HUES64 (cell line): ENCODE measurements at regions not wholly inside any gene's neighbourhood (a gene's known extent, or its start where the extent isn't known, plus 50 kb on each side); places are given as distances from the start of the nearest gene placed in this dataset.
"Not testable (repeated sequence)": the region's sequence is repeated elsewhere in the genome, so short reads cannot be mapped to it uniquely, and the experiment has no call there.

Experiments used
- H3K27ac ChIP-seq: 2 replicates; pipeline ENCODE4 v1.7.0; 2013; ENCODE audit warnings: low read depth, low read length, inconsistent platforms
- H3K27me3 ChIP-seq: 2 replicates; pipeline ENCODE4 v1.6.1; 2013; ENCODE audit warnings: mild to moderate bottlenecking, low read length; ENCODE audit not compliant: insufficient read depth
- H3K36me3 ChIP-seq: 2 replicates; pipeline ENCODE4 v1.6.1; 2013; ENCODE audit warnings: mild to moderate bottlenecking, low read length; ENCODE audit not compliant: insufficient read depth
- H3K4me1 ChIP-seq: 2 replicates; pipeline ENCODE4 v1.6.1; 2013; ENCODE audit warnings: mild to moderate bottlenecking, low read length, moderate library complexity; ENCODE audit not compliant: insufficient read depth
- H3K4me3 ChIP-seq: 2 replicates; pipeline ENCODE4 v1.5.1; 2013; ENCODE audit warnings: mild to moderate bottlenecking, low read length, moderate library complexity
- H3K9ac ChIP-seq: 2 replicates; pipeline ENCODE4 v1.6.1; 2013; ENCODE audit warnings: mild to moderate bottlenecking, low read depth, low read length
- H3K9me3 ChIP-seq: 2 replicates; pipeline ENCODE4 v1.6.1; 2013; ENCODE audit warnings: low read depth, low read length; ENCODE audit not compliant: insufficient read depth
- WGBS: fragments of 150-250, 120-280 bp; methylation state at CpG from one replicate; pipeline ENCODE4 v1.1.7; 2013; ENCODE audit warnings: missing lambda C conversion rate; 5-methylcytosine and 5-hydroxymethylcytosine counted together

DNA sequence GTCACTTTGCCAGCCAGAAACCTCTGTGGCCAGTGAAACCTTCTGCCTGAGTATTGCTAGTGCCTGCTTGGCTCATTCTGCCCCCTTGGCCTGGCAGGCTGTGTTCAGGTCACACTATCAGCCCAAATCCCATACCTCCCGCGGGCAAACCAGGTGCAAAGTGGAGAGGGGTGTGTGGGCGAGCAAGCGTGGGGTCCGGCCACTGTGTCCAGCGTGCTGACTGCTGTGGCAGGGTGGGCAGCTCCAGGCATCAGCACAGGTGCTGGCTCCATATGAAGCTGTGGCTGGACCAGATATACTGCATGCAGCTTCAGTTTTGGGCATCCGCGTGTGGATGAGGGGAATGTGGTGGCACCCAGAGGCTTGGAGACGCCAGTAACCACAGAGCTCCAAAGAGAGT lies 576.5 kb upstream of the EDIL3 start:
- H3K4me3 ChIP-seq, result no peak overlapping the region
- H3K9me3 ChIP-seq, result peaks cover 14% of the 10 kb centered on the region; the same call in 1 of the 2 replicates
- no peak overlapping the region for H3K27ac ChIP-seq
- H3K36me3 ChIP-seq, result no peaks in the 10 kb centered on the region
- no peak overlapping the region for H3K9ac ChIP-seq
- H3K4me1 ChIP-seq, result no peaks in the 10 kb centered on the region
- H3K27me3 ChIP-seq, result no peaks in the 10 kb centered on the region
- 96% methylated on average over 9 of the region's 9 CpGs for WGBS

DNA sequence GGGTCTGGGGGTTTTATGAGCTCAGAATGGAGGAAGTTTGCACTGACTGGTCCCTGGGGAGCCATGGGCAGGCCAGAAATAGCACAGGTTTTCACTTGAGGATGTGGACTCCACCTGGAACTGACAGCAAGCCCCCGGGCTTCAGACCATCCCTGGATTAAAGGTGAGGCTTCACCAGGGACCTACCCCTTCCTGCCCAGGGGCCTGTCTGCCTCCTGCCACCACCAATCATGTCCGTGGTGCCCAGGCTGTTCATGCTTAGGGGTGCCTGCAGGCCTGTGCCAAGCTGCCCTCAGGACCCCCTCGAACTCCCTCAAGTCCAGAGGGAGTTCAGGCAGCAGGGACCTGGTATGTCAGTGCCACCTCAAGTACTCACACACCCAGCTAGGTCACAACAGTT lies 577.2 kb upstream of the EDIL3 start:
- Histone ChIP-seq H3K27ac (no peak overlapping the region), H3K36me3 (no peaks in the 10 kb centered on the region), H3K9me3 (peaks cover 14% of the 10 kb centered on the region; the same call in 1 of the 2 replicates), H3K4me1 (no peaks in the 10 kb centered on the region), H3K9ac (no peak overlapping the region), H3K27me3 (no peaks in the 10 kb centered on the region), H3K4me3 (no peak overlapping the region)
- WGBS, result 89% methylated on average over 3 of the region's 3 CpGs

- Histone ChIP-seq H3K4me1 (peaks cover 3% of the 10 kb centered on the region; the same call in 1 of the 2 replicates), H3K27ac (no peak overlapping the region), H3K27me3 (no peaks in the 10 kb centered on the region), H3K9me3 (no peaks in the 10 kb centered on the region), H3K4me3 (no peak overlapping the region), H3K36me3 (no peaks in the 10 kb centered on the region), H3K9ac (no peak overlapping the region)
- no CpG with 5 or more reads among the region's 2 CpGs for WGBS
Measured at GRCh38 chr5:84983093-84983492, 598.4 kb upstream of the EDIL3 start.

GRCh38 chr5:84985148-84985547 lies 600.5 kb upstream of the EDIL3 start:
- H3K27ac ChIP-seq, result no peak overlapping the region
- no peaks in the 10 kb centered on the region for H3K27me3 ChIP-seq
- 70% methylated on average over 3 of the region's 3 CpGs for WGBS
- no peaks in the 10 kb centered on the region for H3K36me3 ChIP-seq
- peaks cover 3% of the 10 kb centered on the region; the same call in 1 of the 2 replicates for H3K4me1 ChIP-seq
- no peak overlapping the region for H3K4me3 ChIP-seq
- H3K9me3 ChIP-seq, result no peaks in the 10 kb centered on the region
- H3K9ac ChIP-seq, result no peak overlapping the region

GRCh38 chr5:84986688-84987087 lies 602.0 kb upstream of the EDIL3 start:
- no peak overlapping the region for H3K9ac ChIP-seq
- H3K4me1 ChIP-seq, result no peaks in the 10 kb centered on the region
- no peaks in the 10 kb centered on the region for H3K36me3 ChIP-seq
- H3K27ac ChIP-seq, result no peak overlapping the region
- H3K4me3 ChIP-seq, result no peak overlapping the region
- WGBS, result 92% methylated on average over 7 of the region's 7 CpGs
- H3K9me3 ChIP-seq, result no peaks in the 10 kb centered on the region
- H3K27me3 ChIP-seq, result no peaks in the 10 kb centered on the region

GRCh38 chr5:85000671-85001070 lies 616.0 kb upstream of the EDIL3 start:
- H3K36me3 ChIP-seq, result no peaks in the 10 kb centered on the region
- H3K4me1 ChIP-seq, result no peaks in the 10 kb centered on the region
- no peak overlapping the region for H3K27ac ChIP-seq
- no peak overlapping the region for H3K4me3 ChIP-seq
- no peak overlapping the region for H3K9ac ChIP-seq
- no peaks in the 10 kb centered on the region for H3K27me3 ChIP-seq
- no peaks in the 10 kb centered on the region for H3K9me3 ChIP-seq

DNA sequence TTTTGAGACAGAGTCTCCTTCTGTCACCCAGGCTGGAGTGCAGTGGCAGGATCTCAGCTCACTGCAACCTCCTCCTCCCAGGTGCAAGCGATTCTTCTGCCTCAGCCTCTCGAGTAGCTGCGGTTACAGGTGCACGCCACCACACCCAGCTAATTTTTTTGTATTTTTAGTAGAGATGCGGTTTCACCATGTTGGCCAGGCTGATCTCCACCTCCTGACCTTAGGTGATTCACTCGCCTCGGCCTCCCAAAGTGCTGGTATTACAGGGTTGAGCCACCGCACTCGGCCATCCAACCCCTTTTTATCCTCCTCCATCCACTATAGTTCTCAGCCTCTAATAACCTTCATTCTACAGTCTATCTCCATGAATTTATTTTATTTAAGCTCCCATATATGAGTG lies 617.3 kb upstream of the EDIL3 start:
- not testable (repeated sequence) for H3K27me3 ChIP-seq, H3K36me3 ChIP-seq, H3K9me3 ChIP-seq, H3K4me1 ChIP-seq, H3K4me3 ChIP-seq, H3K9ac ChIP-seq, H3K27ac ChIP-seq
- WGBS, result 97% methylated on average over 9 of the region's 9 CpGs

- WGBS, result 89% methylated on average over 4 of the region's 4 CpGs
- Histone ChIP-seq H3K9me3 (no peaks in the 10 kb centered on the region), H3K4me1 (no peaks in the 10 kb centered on the region), H3K9ac (no peak overlapping the region), H3K27me3 (no peaks in the 10 kb centered on the region), H3K4me3 (no peak overlapping the region), H3K36me3 (no peaks in the 10 kb centered on the region), H3K27ac (no peak overlapping the region)
Measured at GRCh38 chr5:85010014-85010562, 625.4 kb upstream of the EDIL3 start.

DNA sequence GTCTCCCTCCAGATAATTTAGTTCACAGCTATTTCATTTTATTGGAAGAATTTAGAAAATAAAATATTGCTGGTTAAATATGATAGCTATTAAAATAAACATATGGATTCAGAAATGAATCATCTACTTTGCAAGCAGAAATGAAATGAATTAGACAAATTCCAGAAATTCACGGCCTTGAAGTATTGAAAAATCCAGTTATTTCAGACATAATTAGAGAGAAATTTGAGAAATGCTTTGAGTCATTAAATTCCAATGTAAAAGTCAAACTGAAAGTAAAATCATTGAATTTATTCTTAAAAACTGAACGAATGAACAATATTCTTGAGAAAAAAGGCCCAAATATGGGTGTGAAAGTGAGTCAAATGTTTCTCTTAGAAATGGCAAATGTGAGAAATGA lies 632.6 kb upstream of the EDIL3 start:
- Histone ChIP-seq H3K4me3 (no peak overlapping the region), H3K4me1 (no peaks in the 10 kb centered on the region), H3K9ac (no peak overlapping the region), H3K36me3 (no peaks in the 10 kb centered on the region), H3K27ac (no peak overlapping the region), H3K9me3 (no peaks in the 10 kb centered on the region), H3K27me3 (no peaks in the 10 kb centered on the region)
- 93% methylated on average over 2 of the region's 2 CpGs for WGBS

DNA sequence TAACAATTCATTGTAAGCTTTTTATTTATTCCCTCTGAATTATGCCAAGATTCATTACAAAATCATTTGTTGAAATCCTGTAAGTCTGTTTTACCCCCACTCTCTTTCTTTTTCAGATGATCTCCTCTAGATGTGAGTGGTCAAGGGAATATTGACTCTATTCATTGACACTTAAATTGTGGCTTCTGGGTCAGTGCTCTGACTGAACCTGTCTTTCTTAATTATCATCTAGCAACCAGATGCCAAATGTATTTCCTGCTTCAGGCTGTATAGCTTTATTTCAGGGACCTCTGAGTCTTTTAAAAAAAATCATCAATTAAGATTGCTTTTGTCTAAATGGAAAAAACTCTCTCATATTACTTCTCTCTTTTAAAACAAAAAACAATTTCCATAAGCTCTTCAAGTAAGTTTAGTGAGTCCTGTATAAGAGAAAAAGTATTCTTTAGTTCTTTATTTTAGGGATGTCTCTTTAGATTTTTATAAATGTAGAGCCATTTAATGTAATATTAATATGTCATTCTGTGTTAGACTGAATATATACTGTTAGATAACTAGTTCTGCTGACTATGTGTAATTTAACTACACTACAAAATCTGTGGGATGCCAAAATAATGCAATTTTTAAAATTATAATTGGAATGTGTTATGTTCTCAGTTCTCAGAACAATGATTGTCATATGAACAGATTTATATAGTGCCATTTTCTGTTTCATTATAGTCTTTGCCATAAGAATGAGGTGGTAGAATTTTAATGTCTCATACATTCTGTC lies 645.8 kb upstream of the EDIL3 start:
- Histone ChIP-seq H3K4me3 (no peak overlapping the region), H3K36me3 (no peaks in the 10 kb centered on the region), H3K9ac (no peak overlapping the region), H3K27ac (no peak overlapping the region), H3K9me3 (no peaks in the 10 kb centered on the region; the same call in 1 of the 2 replicates), H3K27me3 (no peaks in the 10 kb centered on the region), H3K4me1 (no peaks in the 10 kb centered on the region)

DNA sequence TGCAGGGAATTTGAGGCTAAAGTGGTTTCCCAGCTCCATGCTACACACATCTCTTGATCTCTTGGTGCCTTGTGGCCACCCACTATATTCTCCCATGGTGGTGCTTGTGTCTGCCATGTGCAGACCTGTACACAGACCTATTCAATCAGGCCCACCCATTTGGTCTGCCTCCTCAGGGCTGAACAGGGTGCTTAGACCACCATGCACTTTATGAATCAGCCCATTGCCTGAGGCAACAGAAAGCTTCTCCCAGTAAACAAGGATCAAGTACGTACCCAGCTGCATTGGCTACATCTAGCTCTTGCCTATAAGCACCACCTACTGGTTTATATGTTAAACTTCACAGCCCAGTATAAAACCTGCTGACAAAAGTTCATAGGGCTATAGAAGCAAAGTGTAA lies 664.3 kb upstream of the EDIL3 start:
- Histone ChIP-seq H3K36me3 (no peaks in the 10 kb centered on the region), H3K4me1 (peaks cover 2% of the 10 kb centered on the region; the same call in 1 of the 2 replicates), H3K9ac (no peak overlapping the region), H3K27me3 (no peaks in the 10 kb centered on the region), H3K4me3 (no peak overlapping the region), H3K9me3 (no peaks in the 10 kb centered on the region), H3K27ac (no peak overlapping the region)
- 24% methylated on average over 1 of the region's 1 CpG for WGBS
